ENCODE measurements at regions not wholly inside any gene's neighbourhood (a gene's known extent, or its start where the extent isn't known, plus 50 kb on each side); places are given as distances from the start of the nearest gene placed in this dataset.

- no peak for DNase-seq (ENCODE audit: low spot score)
These were observed 110.0 kb upstream of the CDIN1 start for GRCh38 chr15:36469311-36469966.

- no peak for DNase-seq (ENCODE audit: low spot score)
These were observed 106.8 kb upstream of the CDIN1 start for GRCh38 chr15:36472672-36473071.

DNA sequence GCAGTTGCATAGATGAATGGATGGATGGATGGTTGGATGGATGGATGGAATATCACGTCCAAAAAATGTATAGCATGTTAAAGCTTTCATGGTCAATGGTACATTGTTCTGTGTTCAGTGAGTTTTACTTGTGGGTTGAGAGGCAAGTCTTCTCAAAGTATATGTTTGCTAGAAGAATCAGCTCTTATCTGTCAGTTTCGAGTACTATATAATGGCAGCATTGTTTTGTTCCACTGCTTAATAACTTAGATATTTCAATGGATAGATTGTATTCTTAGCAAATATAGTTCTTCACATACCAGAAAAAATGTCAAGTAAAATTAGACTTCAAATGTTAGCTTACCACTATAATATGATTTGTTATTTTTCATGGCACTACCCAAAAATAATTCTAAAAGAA lies 100.9 kb upstream of the CDIN1 start:
- no peak for DNase-seq (ENCODE audit: low spot score)

DNA sequence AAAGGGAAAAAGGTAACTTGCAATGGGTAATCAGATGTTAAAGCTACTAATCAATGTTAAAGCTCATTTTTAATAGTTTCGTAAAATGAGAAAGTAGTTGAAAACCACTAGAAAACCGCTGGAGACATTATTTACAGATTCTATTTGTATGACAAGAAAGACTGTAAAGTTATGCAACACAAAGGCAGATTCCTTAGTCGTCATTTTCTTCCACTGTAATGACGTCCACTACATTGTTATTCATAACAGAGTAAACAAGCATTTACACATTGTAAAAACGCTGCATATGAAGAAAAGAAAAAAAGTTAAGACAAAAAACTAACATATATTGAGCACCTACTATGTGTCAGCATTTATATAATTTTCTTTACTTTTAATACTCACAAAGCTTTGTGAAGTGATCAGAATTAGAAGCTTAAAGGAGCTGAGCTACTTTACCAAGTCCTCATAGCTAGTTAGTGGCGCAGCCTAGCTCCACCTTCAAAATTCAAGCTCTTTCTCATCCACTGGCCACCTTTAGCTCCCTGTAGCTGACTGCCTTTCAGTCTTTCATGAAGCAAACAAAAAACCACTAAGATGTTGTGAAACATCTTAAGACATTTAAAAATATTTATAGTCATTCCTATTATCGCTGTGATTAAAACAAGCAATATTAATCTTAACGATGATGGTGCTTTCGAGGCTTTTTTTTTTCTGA lies 100.1 kb upstream of the CDIN1 start:
- DNase-seq (ENCODE audit: low spot score), result no peak

GRCh38 chr15:36481156-36481555 lies 98.3 kb upstream of the CDIN1 start:
- no peak for DNase-seq (ENCODE audit: low spot score)

DNA sequence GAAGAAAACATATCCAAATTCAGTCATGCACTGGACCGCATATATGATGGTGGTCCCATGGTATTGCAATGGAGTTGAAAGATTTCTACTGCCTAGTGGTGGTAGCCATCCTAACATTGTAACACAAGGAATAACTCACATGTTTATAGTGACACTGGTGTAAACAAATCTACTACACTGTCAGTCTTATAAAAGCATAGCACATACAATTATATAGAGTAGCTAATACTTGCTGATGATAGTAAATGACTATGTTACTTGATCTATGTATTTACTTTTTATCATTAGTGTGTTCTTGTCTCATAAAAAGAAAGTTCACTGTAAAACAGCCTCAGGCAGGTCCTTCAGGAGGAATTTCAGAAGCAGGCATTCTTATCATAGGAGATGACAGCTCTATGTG lies 96.0 kb upstream of the CDIN1 start:
- no peak for DNase-seq (ENCODE audit: low spot score)

- DNase-seq (ENCODE audit: low spot score), result no peak
These were observed 95.2 kb upstream of the CDIN1 start for GRCh38 chr15:36484038-36484778.

GRCh38 chr15:36491912-36492311 lies 87.5 kb upstream of the CDIN1 start:
- no peak for DNase-seq (ENCODE audit: low spot score)

GRCh38 chr15:36495456-36495991 lies 83.9 kb upstream of the CDIN1 start:
- DNase-seq (ENCODE audit: low spot score), result no peak

DNA sequence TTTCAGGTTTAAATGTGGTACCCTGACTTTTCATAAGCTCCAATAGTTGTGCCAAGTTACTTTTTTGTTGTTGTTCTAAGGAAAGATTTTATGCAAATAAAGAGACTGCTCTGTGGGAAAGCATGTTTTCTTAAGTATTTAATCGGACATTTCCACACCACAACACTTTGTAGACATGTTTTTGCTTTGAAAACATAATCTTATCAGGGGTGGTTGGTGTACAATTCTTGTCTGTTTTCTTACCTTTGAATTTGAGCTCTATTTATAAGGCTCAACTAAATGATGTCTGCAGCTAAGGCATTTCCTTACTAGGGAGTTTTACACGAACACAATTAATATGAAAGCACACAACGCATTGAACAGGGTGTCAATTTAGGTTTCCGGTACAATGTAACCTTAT lies 81.5 kb upstream of the CDIN1 start:
- DNase-seq (ENCODE audit: low spot score), result no peak

GRCh38 chr15:36498401-36498800 lies 81.0 kb upstream of the CDIN1 start:
- DNase-seq (ENCODE audit: low spot score), result no peak

DNA sequence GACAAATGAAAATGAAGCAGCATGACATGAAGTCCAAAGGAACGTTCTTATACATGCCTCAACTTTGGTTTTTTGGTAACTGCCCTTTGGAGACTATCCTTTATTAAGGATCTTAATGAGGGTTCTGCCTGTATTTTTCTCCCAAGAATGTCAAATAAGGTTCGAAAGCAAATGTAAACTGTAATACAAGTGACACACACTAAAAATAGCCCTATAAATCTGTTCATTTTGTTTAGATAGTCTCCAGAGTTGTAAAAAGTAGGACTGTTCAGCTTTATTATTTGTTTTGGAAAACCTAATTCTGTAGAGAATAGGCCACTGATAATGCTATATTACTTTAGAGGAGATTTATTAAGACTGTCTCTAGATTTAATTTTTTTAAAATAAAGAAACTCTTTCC lies 80.5 kb upstream of the CDIN1 start:
- no peak for DNase-seq (ENCODE audit: low spot score)

GRCh38 chr15:36499412-36500389 lies 79.7 kb upstream of the CDIN1 start:
- no peak for DNase-seq (ENCODE audit: low spot score)

GRCh38 chr15:36501063-36501678 lies 78.3 kb upstream of the CDIN1 start:
- DNase-seq (ENCODE audit: low spot score), result peak; percentile 3

DNA sequence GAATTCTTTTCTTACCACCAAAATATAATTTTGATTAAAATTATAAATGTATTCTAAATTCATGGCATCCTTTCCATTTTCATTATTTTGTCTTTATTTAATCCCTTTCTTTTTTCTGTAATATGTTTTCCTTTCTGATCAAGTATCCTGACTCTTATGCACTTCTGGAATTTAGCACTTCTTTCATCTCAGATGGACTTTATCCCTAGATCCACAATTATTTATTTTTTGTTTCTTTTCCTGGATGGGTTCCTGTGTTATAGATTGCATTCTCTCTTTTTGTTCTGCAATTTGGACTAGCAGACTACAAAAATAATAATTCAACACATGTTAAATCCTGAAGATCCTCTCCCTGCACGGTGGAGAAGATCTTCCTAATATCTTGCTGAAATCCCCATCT lies 76.9 kb upstream of the CDIN1 start:
- no peak for DNase-seq (ENCODE audit: low spot score)

DNA sequence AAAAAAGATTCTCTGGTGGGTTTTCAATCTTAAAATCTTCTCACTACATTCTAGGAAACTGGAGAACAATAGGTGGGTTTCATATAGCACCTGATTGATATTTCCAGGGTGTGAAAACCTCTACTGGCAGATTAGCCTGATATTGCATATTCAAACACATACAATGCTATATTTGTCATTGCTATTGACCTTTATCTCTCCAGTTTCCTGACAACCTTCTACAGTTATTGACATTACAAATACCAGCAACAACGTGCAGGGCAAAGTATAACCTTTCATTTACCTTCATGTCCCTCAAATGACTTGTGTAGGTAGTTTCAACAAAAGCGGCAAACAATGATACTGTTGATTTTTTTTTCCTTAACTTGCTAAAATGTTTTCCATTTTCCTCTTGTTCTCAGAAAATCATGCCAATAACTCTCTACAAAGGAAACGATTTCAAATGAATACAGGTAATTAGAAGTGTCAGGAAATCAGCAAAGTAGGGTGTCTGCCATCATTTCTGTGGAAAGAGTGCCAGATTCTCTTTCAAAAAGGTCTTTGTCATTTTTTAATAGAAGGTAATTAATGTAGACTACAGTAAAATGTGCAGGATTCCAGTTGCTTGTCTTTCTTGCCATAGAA lies 72.6 kb upstream of the CDIN1 start:
- DNase-seq (ENCODE audit: low spot score), result no peak

DNA sequence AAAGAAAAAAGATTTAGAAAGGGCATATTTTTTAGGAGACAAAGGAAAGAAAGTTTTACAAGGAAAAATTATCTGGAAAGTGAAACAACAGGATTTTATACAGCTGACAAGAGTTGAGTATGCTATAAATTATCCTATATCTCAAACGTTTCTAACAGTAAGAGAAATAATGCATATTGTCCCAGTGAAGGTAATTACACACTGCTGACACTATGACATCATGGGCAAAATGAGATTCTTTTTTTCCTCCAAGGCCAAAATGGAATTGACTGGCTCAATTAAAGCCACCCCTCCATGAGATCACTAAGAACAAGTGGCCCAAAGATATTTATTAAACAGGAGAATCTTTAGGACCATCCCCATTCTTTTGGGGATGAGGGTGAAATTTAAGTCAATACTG lies 72.0 kb upstream of the CDIN1 start:
- DNase-seq (ENCODE audit: low spot score), result no peak

DNA sequence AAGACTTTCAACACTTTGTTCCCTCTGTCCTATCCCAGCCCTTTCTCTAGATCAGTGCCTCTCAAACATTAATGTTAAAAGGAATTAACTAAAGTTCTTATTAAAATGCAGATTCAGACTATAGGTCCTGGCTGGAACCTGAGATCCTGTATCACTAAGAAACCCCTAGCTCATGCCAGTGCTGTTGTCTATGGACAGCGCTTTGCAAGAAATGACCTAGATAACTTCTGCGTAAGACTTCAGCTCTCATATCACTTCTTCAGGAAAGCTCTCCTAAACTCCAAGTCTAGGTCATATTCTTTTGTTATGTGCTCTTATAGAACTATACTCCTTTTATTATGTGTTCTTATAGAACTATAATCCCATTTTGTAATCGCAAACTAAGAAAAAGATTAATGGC lies 67.8 kb upstream of the CDIN1 start:
- no peak for DNase-seq (ENCODE audit: low spot score)

DNA sequence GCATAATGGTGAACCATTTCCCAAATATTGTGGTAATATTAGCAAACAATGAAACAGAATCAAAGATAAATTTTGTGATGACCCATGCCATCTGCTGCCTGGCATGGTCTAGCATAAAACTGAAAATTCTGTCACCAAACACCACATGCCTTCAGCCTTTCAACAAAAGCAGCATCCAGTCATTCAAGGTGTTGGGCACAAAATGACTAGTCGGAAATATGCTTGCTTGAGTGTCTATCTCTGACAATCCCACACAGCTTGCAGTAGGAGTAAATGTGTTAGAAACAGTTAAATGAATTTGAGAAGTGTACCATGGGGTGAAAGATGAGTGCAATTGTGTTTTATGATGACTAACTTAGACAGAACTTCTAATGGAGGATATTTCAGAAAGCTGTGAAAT lies 61.7 kb upstream of the CDIN1 start:
- DNase-seq (ENCODE audit: low spot score), result no peak

DNA sequence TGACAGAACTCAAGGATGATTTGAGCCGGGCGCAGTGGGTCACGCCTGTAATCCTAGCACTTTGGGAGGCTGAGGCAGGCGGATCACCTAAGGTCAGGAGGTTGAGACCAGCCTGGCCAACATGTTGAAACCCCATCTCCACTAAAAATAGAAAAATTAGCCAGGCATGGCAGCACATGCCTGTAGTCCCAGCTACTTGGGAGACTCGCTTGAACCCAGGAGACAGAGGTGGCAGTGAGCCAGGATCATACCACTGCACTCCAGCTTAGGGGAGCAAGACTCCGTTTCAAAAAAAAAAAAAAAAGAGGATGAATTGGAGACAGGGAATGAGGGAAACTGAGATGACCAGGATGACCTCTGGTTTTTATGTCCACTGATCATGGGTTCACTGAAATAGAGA lies 60.4 kb upstream of the CDIN1 start:
- no peak for DNase-seq (ENCODE audit: low spot score)

DNA sequence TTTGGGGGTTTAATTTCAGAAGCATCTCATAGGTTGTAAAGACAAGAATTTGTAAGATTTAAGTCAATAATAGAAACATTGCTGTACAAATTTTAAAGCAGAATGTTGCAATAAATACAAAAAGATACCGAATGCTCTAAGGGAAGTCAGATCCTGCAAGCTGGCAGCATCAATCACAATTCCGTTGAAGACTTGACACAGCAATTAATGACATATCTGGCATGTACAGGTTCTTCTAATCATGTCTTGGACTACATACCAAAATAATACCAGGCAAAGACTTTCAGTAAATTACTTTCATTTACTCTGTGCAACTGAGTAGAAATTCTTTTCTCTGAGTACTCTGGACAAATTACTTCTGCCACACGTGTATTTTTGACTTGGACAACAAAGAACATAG lies 54.0 kb upstream of the CDIN1 start:
- DNase-seq (ENCODE audit: low spot score), result no peak
